ENCODE measurements at regions not wholly inside any gene's neighbourhood (a gene's known extent, or its start where the extent isn't known, plus 50 kb on each side); places are given as distances from the start of the nearest gene placed in this dataset.

DNA sequence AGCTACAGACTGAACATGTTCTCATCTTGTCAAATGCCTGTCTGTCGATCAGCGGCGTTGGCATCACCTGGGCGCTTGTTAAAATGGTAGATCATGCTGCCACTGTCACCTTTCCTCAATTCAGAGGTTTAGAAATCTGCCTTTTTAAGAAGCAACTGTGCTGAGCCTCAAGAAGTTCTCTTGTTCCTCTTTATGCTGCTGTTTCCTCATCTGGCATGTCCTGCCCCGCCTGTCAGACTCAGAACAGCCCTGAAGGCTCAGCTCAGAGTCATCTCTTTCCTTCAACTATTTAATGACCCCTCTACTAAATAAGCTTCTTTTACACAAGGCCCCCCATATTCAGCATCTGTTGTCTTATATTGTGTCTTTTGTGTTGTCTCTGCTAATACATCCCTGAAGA lies 368.2 kb downstream of the EPM2A start:
- POLR2A ChIA-PET: no interaction called here
- no peaks in the 10 kb centered on the region for H3K4me1 Mint-ChIP-seq
- TF ChIP-seq, protein P1, sequence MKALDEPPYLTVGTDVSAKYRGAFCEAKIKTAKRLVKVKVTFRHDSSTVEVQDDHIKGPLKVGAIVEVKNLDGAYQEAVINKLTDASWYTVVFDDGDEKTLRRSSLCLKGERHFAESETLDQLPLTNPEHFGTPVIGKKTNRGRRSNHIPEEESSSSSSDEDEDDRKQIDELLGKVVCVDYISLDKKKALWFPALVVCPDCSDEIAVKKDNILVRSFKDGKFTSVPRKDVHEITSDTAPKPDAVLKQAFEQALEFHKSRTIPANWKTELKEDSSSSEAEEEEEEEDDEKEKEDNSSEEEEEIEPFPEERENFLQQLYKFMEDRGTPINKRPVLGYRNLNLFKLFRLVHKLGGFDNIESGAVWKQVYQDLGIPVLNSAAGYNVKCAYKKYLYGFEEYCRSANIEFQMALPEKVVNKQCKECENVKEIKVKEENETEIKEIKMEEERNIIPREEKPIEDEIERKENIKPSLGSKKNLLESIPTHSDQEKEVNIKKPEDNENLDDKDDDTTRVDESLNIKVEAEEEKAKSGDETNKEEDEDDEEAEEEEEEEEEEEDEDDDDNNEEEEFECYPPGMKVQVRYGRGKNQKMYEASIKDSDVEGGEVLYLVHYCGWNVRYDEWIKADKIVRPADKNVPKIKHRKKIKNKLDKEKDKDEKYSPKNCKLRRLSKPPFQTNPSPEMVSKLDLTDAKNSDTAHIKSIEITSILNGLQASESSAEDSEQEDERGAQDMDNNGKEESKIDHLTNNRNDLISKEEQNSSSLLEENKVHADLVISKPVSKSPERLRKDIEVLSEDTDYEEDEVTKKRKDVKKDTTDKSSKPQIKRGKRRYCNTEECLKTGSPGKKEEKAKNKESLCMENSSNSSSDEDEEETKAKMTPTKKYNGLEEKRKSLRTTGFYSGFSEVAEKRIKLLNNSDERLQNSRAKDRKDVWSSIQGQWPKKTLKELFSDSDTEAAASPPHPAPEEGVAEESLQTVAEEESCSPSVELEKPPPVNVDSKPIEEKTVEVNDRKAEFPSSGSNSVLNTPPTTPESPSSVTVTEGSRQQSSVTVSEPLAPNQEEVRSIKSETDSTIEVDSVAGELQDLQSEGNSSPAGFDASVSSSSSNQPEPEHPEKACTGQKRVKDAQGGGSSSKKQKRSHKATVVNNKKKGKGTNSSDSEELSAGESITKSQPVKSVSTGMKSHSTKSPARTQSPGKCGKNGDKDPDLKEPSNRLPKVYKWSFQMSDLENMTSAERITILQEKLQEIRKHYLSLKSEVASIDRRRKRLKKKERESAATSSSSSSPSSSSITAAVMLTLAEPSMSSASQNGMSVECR (CRISPR knock-in tag; IDR thresholded peaks at IDR 0.05; ENCODE audit: borderline replicate concordance): no peak
- TF ChIP-seq GTF2I (CRISPR knock-in tag; conservative IDR thresholded peaks at IDR 0.05) (no peak), NR3C1 (CRISPR knock-in tag; conservative IDR thresholded peaks at IDR 0.05; ENCODE audit: low read depth) (no peak), ZBTB21 (CRISPR knock-in tag; IDR thresholded peaks at IDR 0.05; ENCODE audit: borderline replicate concordance) (no peak), ZNF423 (CRISPR knock-in tag; IDR thresholded peaks at IDR 0.05) (no peak), EMX1 (CRISPR knock-in tag; IDR thresholded peaks at IDR 0.05) (no peak), ZNF232 (CRISPR knock-in tag; IDR thresholded peaks at IDR 0.05) (no peak), FOXP1 (CRISPR knock-in tag; IDR thresholded peaks at IDR 0.05; ENCODE audit: borderline replicate concordance) (no peak), MXD4 (CRISPR knock-in tag; IDR thresholded peaks at IDR 0.05; ENCODE audit: borderline replicate concordance) (no peak), SMAD4 (CRISPR knock-in tag; IDR thresholded peaks at IDR 0.05) (no peak), ZNF317 (CRISPR knock-in tag; IDR thresholded peaks at IDR 0.05; ENCODE audit: borderline replicate concordance, low read depth) (no peak), TEAD4 (CRISPR knock-in tag; IDR thresholded peaks at IDR 0.05) (no peak)
- TF ChIP-seq, protein P2, sequence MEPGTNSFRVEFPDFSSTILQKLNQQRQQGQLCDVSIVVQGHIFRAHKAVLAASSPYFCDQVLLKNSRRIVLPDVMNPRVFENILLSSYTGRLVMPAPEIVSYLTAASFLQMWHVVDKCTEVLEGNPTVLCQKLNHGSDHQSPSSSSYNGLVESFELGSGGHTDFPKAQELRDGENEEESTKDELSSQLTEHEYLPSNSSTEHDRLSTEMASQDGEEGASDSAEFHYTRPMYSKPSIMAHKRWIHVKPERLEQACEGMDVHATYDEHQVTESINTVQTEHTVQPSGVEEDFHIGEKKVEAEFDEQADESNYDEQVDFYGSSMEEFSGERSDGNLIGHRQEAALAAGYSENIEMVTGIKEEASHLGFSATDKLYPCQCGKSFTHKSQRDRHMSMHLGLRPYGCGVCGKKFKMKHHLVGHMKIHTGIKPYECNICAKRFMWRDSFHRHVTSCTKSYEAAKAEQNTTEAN (CRISPR knock-in tag; IDR thresholded peaks at IDR 0.05): no peak
- TF ChIP-seq, protein P3, sequence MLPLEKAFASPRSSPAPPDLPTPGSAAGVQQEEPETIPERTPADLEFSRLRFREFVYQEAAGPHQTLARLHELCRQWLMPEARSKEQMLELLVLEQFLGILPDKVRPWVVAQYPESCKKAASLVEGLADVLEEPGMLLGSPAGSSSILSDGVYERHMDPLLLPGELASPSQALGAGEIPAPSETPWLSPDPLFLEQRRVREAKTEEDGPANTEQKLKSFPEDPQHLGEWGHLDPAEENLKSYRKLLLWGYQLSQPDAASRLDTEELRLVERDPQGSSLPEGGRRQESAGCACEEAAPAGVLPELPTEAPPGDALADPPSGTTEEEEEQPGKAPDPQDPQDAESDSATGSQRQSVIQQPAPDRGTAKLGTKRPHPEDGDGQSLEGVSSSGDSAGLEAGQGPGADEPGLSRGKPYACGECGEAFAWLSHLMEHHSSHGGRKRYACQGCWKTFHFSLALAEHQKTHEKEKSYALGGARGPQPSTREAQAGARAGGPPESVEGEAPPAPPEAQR (CRISPR knock-in tag; IDR thresholded peaks at IDR 0.05): no peak
- H3K9me3 Mint-ChIP-seq: peaks cover 7% of the 10 kb centered on the region
- H3K27ac Mint-ChIP-seq: no peak overlapping the region
- DNase-seq (ENCODE audit: low spot score): no peak
- CTCF ChIA-PET: no interaction called here
- no peaks in the 10 kb centered on the region for H3K36me3 Mint-ChIP-seq
- no peaks in the 10 kb centered on the region for H3K27me3 Mint-ChIP-seq (ENCODE audit: low read depth)
- no peak overlapping the region for H3K4me3 Mint-ChIP-seq
- no peak for ATAC-seq

DNA sequence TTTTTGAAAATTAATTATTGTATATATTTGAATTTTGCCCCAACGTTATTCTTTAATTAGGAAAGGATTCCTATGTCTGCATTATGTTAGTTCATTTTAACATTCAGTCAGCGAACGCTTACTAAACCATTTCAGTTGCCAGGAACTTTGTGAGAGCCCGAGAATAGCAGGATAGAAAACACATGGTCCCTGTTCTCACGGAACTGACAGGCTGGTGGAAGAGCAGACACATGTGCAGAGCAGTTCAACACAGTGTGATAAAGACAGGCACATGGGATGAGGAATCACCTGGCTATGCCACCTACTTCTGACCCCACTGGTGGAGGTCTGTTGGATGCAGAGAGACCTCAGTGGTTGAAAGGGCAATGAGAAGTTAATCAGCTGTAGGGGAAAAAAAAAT lies 367.2 kb downstream of the EPM2A start:
- Mint-ChIP-seq H3K9me3 (peaks cover 4% of the 10 kb centered on the region), H3K4me1 (no peaks in the 10 kb centered on the region), H3K27me3 (ENCODE audit: low read depth) (no peaks in the 10 kb centered on the region), H3K27ac (no peak overlapping the region), H3K36me3 (no peaks in the 10 kb centered on the region), H3K4me3 (no peak overlapping the region)
- ChIA-PET POLR2A (no interaction called here), CTCF (no interaction called here)
- no peak for DNase-seq (ENCODE audit: low spot score)
- ATAC-seq: no peak
- no peak for TF ChIP-seq ZNF121 (CRISPR knock-in tag; IDR thresholded peaks at IDR 0.05)
- TF ChIP-seq, protein P4, sequence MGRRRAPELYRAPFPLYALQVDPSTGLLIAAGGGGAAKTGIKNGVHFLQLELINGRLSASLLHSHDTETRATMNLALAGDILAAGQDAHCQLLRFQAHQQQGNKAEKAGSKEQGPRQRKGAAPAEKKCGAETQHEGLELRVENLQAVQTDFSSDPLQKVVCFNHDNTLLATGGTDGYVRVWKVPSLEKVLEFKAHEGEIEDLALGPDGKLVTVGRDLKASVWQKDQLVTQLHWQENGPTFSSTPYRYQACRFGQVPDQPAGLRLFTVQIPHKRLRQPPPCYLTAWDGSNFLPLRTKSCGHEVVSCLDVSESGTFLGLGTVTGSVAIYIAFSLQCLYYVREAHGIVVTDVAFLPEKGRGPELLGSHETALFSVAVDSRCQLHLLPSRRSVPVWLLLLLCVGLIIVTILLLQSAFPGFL (CRISPR knock-in tag; IDR thresholded peaks at IDR 0.05; ENCODE audit: borderline replicate concordance): no peak
- TF ChIP-seq MYBL2 (CRISPR knock-in tag; IDR thresholded peaks at IDR 0.05): no peak
- TF ChIP-seq FOXJ3 (CRISPR knock-in tag; IDR thresholded peaks at IDR 0.05; ENCODE audit: borderline replicate concordance): no peak
- TF ChIP-seq, protein P5, sequence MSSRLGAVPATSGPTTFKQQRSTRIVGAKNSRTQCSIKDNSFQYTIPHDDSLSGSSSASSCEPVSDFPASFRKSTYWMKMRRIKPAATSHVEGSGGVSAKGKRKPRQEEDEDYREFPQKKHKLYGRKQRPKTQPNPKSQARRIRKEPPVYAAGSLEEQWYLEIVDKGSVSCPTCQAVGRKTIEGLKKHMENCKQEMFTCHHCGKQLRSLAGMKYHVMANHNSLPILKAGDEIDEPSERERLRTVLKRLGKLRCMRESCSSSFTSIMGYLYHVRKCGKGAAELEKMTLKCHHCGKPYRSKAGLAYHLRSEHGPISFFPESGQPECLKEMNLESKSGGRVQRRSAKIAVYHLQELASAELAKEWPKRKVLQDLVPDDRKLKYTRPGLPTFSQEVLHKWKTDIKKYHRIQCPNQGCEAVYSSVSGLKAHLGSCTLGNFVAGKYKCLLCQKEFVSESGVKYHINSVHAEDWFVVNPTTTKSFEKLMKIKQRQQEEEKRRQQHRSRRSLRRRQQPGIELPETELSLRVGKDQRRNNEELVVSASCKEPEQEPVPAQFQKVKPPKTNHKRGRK (CRISPR knock-in tag; IDR thresholded peaks at IDR 0.05; ENCODE audit: borderline replicate concordance): no peak
- TF ChIP-seq SOX15 (CRISPR knock-in tag; IDR thresholded peaks at IDR 0.05): no peak
- no peak for TF ChIP-seq FOXK1 (CRISPR knock-in tag; IDR thresholded peaks at IDR 0.05)
- TF ChIP-seq, protein P6, sequence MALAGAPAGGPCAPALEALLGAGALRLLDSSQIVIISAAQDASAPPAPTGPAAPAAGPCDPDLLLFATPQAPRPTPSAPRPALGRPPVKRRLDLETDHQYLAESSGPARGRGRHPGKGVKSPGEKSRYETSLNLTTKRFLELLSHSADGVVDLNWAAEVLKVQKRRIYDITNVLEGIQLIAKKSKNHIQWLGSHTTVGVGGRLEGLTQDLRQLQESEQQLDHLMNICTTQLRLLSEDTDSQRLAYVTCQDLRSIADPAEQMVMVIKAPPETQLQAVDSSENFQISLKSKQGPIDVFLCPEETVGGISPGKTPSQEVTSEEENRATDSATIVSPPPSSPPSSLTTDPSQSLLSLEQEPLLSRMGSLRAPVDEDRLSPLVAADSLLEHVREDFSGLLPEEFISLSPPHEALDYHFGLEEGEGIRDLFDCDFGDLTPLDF (CRISPR knock-in tag; IDR thresholded peaks at IDR 0.05): no peak
- TF ChIP-seq, protein P7, sequence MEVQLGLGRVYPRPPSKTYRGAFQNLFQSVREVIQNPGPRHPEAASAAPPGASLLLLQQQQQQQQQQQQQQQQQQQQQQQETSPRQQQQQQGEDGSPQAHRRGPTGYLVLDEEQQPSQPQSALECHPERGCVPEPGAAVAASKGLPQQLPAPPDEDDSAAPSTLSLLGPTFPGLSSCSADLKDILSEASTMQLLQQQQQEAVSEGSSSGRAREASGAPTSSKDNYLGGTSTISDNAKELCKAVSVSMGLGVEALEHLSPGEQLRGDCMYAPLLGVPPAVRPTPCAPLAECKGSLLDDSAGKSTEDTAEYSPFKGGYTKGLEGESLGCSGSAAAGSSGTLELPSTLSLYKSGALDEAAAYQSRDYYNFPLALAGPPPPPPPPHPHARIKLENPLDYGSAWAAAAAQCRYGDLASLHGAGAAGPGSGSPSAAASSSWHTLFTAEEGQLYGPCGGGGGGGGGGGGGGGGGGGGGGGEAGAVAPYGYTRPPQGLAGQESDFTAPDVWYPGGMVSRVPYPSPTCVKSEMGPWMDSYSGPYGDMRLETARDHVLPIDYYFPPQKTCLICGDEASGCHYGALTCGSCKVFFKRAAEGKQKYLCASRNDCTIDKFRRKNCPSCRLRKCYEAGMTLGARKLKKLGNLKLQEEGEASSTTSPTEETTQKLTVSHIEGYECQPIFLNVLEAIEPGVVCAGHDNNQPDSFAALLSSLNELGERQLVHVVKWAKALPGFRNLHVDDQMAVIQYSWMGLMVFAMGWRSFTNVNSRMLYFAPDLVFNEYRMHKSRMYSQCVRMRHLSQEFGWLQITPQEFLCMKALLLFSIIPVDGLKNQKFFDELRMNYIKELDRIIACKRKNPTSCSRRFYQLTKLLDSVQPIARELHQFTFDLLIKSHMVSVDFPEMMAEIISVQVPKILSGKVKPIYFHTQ (CRISPR knock-in tag; IDR thresholded peaks at IDR 0.05): no peak
- no peak for TF ChIP-seq SMAD3 (CRISPR knock-in tag; IDR thresholded peaks at IDR 0.05; ENCODE audit: borderline replicate concordance)

Data from WTC11 (cell line).